ENCODE measurements at regions not wholly inside any gene's neighbourhood (a gene's known extent, or its start where the extent isn't known, plus 50 kb on each side); places are given as distances from the start of the nearest gene placed in this dataset.

GRCh38 chr12:28828318-28828717 lies 320.8 kb upstream of the FAR2 start:
- DNase-seq, result no peak

GRCh38 chr12:28830491-28830890 lies 318.6 kb upstream of the FAR2 start:
- DNase-seq, result no peak

- no peak for DNase-seq
Measured at GRCh38 chr12:28844718-28845117, 304.4 kb upstream of the FAR2 start.

GRCh38 chr12:28851781-28852180 lies 297.3 kb upstream of the FAR2 start:
- no peak for DNase-seq

GRCh38 chr12:28855761-28856310 lies 293.2 kb upstream of the FAR2 start:
- DNase-seq, result no peak

GRCh38 chr12:28857369-28857768 lies 291.7 kb upstream of the FAR2 start:
- DNase-seq, result no peak

GRCh38 chr12:28859551-28859950 lies 289.5 kb upstream of the FAR2 start:
- DNase-seq, result no peak

GRCh38 chr12:28865776-28866175 lies 283.3 kb upstream of the FAR2 start:
- no peak for DNase-seq

GRCh38 chr12:28866296-28866695 lies 282.8 kb upstream of the FAR2 start:
- DNase-seq, result no peak

- DNase-seq, result no peak
Measured at GRCh38 chr12:28866715-28867503, 282.2 kb upstream of the FAR2 start.

- DNase-seq, result no peak
Measured at GRCh38 chr12:28868414-28868813, 280.7 kb upstream of the FAR2 start.

GRCh38 chr12:28869197-28869596 lies 279.9 kb upstream of the FAR2 start:
- no peak for DNase-seq

GRCh38 chr12:28870839-28871440 lies 278.1 kb upstream of the FAR2 start:
- no peak for DNase-seq

- peak; percentile 13 for DNase-seq
Measured at GRCh38 chr12:28872654-28873268, 276.3 kb upstream of the FAR2 start.

GRCh38 chr12:28874758-28875157 lies 274.3 kb upstream of the FAR2 start:
- no peak for DNase-seq

- DNase-seq, result no peak
Measured at GRCh38 chr12:28876196-28876798, 272.8 kb upstream of the FAR2 start.

GRCh38 chr12:28877854-28878253 lies 271.2 kb upstream of the FAR2 start:
- DNase-seq, result no peak

- no peak for DNase-seq
Measured at GRCh38 chr12:28878629-28879028, 270.4 kb upstream of the FAR2 start.

- DNase-seq, result no peak
Measured at GRCh38 chr12:28879379-28879778, 269.7 kb upstream of the FAR2 start.

GRCh38 chr12:28882444-28882843 lies 266.6 kb upstream of the FAR2 start:
- no peak for DNase-seq

GRCh38 chr12:28883406-28883997 lies 265.6 kb upstream of the FAR2 start:
- DNase-seq, result no peak

- DNase-seq, result no peak
Measured at GRCh38 chr12:28884904-28885679, 264.0 kb upstream of the FAR2 start.

Data from CD4-positive, alpha-beta T cell treated with Interleukin-21 for 1 hour (primary cell).